ENCODE measurements at regions not wholly inside any gene's neighbourhood (a gene's known extent, or its start where the extent isn't known, plus 50 kb on each side); places are given as distances from the start of the nearest gene placed in this dataset.

DNA sequence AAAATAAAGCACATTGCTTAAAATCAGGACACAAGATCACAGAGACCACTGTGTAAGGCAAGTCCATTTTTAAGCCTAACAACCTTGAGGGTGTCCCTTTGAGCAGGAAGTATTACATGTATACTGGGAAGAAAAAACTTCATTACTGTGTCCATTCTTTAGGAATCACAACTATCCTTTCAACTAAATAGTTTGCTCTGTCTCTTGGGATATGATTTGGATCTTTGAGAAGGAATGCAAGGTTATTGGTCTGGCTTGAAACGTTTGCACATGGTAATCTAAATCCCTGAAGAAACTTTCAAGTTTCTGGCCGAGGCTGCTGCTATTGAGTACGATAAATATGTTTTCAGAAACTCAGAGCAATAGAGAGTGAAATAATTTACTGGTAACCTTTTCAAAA, 923.0 kb upstream of the SEMA6A start:
- TF ChIP-seq POLR2AphosphoS5 (IDR thresholded peaks at IDR 0.05; ENCODE audit: low read depth, low read length) (no peak), TAF1 (IDR thresholded peaks at IDR 0.05; ENCODE audit: borderline replicate concordance, low read depth, low read length) (no peak), POLR2A (IDR thresholded peaks at IDR 0.05; ENCODE audit: low read depth, low read length) (no peak)

Data from GM12892 (cell line).